Neural cell (in vitro differentiated cells): ENCODE measurements at regions not wholly inside any gene's neighbourhood (a gene's known extent, or its start where the extent isn't known, plus 50 kb on each side); places are given as distances from the start of the nearest gene placed in this dataset.

ENCODE experiments used
- H2AFZ ChIP-seq: fragments of 200-600, 300-800 bp; sonication (generic), shearing (Covaris generic); 2 replicates; pipeline ENCODE4 v1.6.0; 2014; ENCODE audit warnings: low read depth, mild to moderate bottlenecking, antibody characterized with exemption, low read length, moderate library complexity
- H3F3A ChIP-seq: fragments of 200-600 bp; shearing (Covaris generic); 2 replicates; pipeline ENCODE4 v1.6.1; 2016; ENCODE audit warnings: mild to moderate bottlenecking, moderate library complexity, mixed read lengths, antibody characterized with exemption, low read length; ENCODE audit not compliant: insufficient read depth, poor library complexity, severe bottlenecking
- H3K27ac ChIP-seq: fragments of 200-600, 300-800 bp; sonication (generic), shearing (Covaris generic); 2 replicates; pipeline ENCODE4 v1.5.1; 2014; ENCODE audit warnings: mild to moderate bottlenecking, low read length, moderate library complexity
- H3K27me3 ChIP-seq: fragments of 300-800, 200-600 bp; sonication (generic), shearing (Covaris generic); 2 replicates; pipeline ENCODE4 v1.6.0; 2014; ENCODE audit warnings: mild to moderate bottlenecking, low read depth, low read length, moderate library complexity; ENCODE audit not compliant: insufficient read depth
- H3K36me3 ChIP-seq: fragments of 300-800, 200-600 bp; sonication (generic), shearing (Covaris generic); 2 replicates; pipeline ENCODE4 v1.5.1; 2014; ENCODE audit warnings: mild to moderate bottlenecking, antibody characterized with exemption, low read length, moderate library complexity; ENCODE audit not compliant: insufficient read depth
- H3K4me2 ChIP-seq: fragments of 300-800, 200-600 bp; sonication (generic), shearing (Covaris generic); 2 replicates; pipeline ENCODE4 v1.6.0; 2014; ENCODE audit warnings: mild to moderate bottlenecking, low read length
- H3K4me3 ChIP-seq: fragments of 300-800, 200-600 bp; sonication (generic), shearing (Covaris generic); 2 replicates; pipeline ENCODE4 v1.5.1; 2014; ENCODE audit warnings: mild to moderate bottlenecking, low read length, moderate library complexity
- H3K79me2 ChIP-seq: fragments of 200-600 bp; shearing (Covaris generic); replicated peaks from 2 replicates; pipeline ENCODE4 v1.6.0; 2014; ENCODE audit warnings: mild to moderate bottlenecking, low read length, moderate library complexity; ENCODE audit not compliant: insufficient read depth
- H3K9ac ChIP-seq: fragments of 300-800, 200-600 bp; sonication (generic), shearing (Covaris generic); 2 replicates; pipeline ENCODE4 v1.6.1; 2016; ENCODE audit warnings: mild to moderate bottlenecking, low read length, mixed read lengths
- H3K9me2 ChIP-seq: fragments of 200-600 bp; shearing (Covaris generic); 2 replicates; pipeline ENCODE4 v1.6.1; 2016; ENCODE audit warnings: mild to moderate bottlenecking, low read length, mixed read lengths; ENCODE audit not compliant: insufficient read depth
- H3K9me3 ChIP-seq: fragments of 200-600, 300-800 bp; sonication (generic), shearing (Covaris generic); 2 replicates; pipeline ENCODE4 v1.6.1; 2016; ENCODE audit warnings: mild to moderate bottlenecking, mixed run types, low read length, moderate library complexity, mixed read lengths
- H4K20me1 ChIP-seq: fragments of 200-600 bp; shearing (Covaris generic); 2 replicates; pipeline ENCODE4 v1.6.1; 2016; ENCODE audit warnings: mild to moderate bottlenecking, mixed run types; ENCODE audit not compliant: insufficient read depth
- EP300 ChIP-seq: fragments of 450-650 bp; conservative IDR thresholded peaks from 2 replicates; pipeline ENCODE4 v1.6.1; 2014; ENCODE audit warnings: antibody characterized with exemption, mild to moderate bottlenecking, moderate library complexity; ENCODE audit not compliant: poor library complexity, severe bottlenecking
- EZH2 ChIP-seq: fragments of 200-600, 300-800 bp; shearing (Covaris generic), sonication (generic); IDR thresholded peaks from 2 replicates; pipeline ENCODE4 v1.6.1; 2014; ENCODE audit warnings: antibody characterized with exemption, low read length, borderline replicate concordance, mild to moderate bottlenecking; ENCODE audit not compliant: insufficient read depth, poor library complexity, severe bottlenecking
- MXI1 ChIP-seq: fragments of 450-650 bp; conservative IDR thresholded peaks from 2 replicates; pipeline ENCODE4 v1.6.1; 2014; ENCODE audit warnings: antibody characterized with exemption, mild to moderate bottlenecking; ENCODE audit not compliant: poor library complexity, severe bottlenecking
- POLR2AphosphoS5 ChIP-seq: IDR thresholded peaks from 2 replicates; pipeline ENCODE4 v1.6.1; 2012
- RAD21 ChIP-seq: fragments of 450-650 bp; conservative IDR thresholded peaks from 2 replicates; pipeline ENCODE4 v1.6.1; 2014; ENCODE audit warnings: antibody characterized with exemption, mild to moderate bottlenecking, moderate library complexity
- SMC3 ChIP-seq: fragments of 450-650 bp; conservative IDR thresholded peaks from 2 replicates; pipeline ENCODE4 v1.6.1; 2014; ENCODE audit warnings: antibody characterized with exemption, mild to moderate bottlenecking, moderate library complexity; ENCODE audit not compliant: poor library complexity
- TAF1 ChIP-seq: IDR thresholded peaks from 2 replicates; pipeline ENCODE4 v1.6.1; 2012; ENCODE audit warnings: low read depth
- TF ChIP-seq, protein P1 (sequence below): IDR thresholded peaks from 2 replicates; pipeline ENCODE4 v1.6.1; 2012; ENCODE audit warnings: borderline replicate concordance
- TF ChIP-seq, protein P2 (sequence below): fragments of 450-650 bp; IDR thresholded peaks from 2 replicates; pipeline ENCODE4 v1.5.1; 2014; ENCODE audit warnings: antibody characterized with exemption, mild to moderate bottlenecking, moderate library complexity; ENCODE audit not compliant: poor library complexity, severe bottlenecking

GRCh38 chr18:42363446-42364441, 408.7 kb downstream of the PIK3C3 start:
- Histone ChIP-seq H3K9ac (no peak overlapping the region), H3K4me3 (no peak overlapping the region), H3K27ac (no peak overlapping the region), H3F3A (no peaks in the 10 kb centered on the region), H3K9me2 (no peaks in the 10 kb centered on the region), H3K9me3 (no peaks in the 10 kb centered on the region), H4K20me1 (no peaks in the 10 kb centered on the region), H3K79me2 (no peaks in the 10 kb centered on the region), H3K36me3 (no peaks in the 10 kb centered on the region), H3K4me2 (no peak overlapping the region), H3K27me3 (no peaks in the 10 kb centered on the region), H2AFZ (no peak overlapping the region)
- no peak for TF ChIP-seq MXI1
- TF ChIP-seq RAD21: no peak
- no peak for TF ChIP-seq EZH2
- TF ChIP-seq TAF1: no peak
- no peak for TF ChIP-seq SMC3
- TF ChIP-seq, protein P1, sequence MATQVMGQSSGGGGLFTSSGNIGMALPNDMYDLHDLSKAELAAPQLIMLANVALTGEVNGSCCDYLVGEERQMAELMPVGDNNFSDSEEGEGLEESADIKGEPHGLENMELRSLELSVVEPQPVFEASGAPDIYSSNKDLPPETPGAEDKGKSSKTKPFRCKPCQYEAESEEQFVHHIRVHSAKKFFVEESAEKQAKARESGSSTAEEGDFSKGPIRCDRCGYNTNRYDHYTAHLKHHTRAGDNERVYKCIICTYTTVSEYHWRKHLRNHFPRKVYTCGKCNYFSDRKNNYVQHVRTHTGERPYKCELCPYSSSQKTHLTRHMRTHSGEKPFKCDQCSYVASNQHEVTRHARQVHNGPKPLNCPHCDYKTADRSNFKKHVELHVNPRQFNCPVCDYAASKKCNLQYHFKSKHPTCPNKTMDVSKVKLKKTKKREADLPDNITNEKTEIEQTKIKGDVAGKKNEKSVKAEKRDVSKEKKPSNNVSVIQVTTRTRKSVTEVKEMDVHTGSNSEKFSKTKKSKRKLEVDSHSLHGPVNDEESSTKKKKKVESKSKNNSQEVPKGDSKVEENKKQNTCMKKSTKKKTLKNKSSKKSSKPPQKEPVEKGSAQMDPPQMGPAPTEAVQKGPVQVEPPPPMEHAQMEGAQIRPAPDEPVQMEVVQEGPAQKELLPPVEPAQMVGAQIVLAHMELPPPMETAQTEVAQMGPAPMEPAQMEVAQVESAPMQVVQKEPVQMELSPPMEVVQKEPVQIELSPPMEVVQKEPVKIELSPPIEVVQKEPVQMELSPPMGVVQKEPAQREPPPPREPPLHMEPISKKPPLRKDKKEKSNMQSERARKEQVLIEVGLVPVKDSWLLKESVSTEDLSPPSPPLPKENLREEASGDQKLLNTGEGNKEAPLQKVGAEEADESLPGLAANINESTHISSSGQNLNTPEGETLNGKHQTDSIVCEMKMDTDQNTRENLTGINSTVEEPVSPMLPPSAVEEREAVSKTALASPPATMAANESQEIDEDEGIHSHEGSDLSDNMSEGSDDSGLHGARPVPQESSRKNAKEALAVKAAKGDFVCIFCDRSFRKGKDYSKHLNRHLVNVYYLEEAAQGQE: no peak
- TF ChIP-seq, protein P2, sequence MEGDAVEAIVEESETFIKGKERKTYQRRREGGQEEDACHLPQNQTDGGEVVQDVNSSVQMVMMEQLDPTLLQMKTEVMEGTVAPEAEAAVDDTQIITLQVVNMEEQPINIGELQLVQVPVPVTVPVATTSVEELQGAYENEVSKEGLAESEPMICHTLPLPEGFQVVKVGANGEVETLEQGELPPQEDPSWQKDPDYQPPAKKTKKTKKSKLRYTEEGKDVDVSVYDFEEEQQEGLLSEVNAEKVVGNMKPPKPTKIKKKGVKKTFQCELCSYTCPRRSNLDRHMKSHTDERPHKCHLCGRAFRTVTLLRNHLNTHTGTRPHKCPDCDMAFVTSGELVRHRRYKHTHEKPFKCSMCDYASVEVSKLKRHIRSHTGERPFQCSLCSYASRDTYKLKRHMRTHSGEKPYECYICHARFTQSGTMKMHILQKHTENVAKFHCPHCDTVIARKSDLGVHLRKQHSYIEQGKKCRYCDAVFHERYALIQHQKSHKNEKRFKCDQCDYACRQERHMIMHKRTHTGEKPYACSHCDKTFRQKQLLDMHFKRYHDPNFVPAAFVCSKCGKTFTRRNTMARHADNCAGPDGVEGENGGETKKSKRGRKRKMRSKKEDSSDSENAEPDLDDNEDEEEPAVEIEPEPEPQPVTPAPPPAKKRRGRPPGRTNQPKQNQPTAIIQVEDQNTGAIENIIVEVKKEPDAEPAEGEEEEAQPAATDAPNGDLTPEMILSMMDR: no peak
- no peak for TF ChIP-seq EP300
- TF ChIP-seq POLR2AphosphoS5: no peak

DNA sequence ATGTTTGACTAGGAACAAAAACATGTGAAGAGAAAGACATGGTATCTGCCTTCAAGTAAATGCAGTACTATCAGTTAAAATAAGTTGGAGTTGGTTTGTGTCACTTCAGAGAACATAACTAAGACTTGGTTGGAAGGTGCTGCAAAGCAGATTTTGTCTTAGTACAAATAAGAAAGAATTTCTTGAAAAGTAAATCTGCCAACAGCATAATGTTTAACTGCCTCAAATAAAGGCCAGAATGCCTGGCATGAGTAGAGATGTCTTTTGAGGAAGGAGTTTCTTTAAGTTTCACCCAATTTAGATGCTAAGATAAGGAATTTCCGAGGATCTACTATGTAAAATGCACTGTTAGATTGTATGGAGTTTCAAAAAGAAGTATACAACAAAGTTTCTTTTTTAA, 409.7 kb downstream of the PIK3C3 start:
- no peaks in the 10 kb centered on the region for H3K9me2 ChIP-seq
- H3K27ac ChIP-seq: peak overlapping the region; percentile 61
- TF ChIP-seq EP300 (no peak), POLR2AphosphoS5 (no peak), MXI1 (no peak), SMC3 (no peak), TAF1 (no peak), EZH2 (no peak), RAD21 (no peak)
- TF ChIP-seq, protein P1: no peak
- TF ChIP-seq, protein P2: no peak

More for the DNA sequence above, 409.7 kb downstream of the PIK3C3 start:
- no peak overlapping the region for H2AFZ ChIP-seq
- H3K9ac ChIP-seq: no peak overlapping the region
- H4K20me1 ChIP-seq: no peaks in the 10 kb centered on the region
- no peaks in the 10 kb centered on the region for H3K79me2 ChIP-seq
- H3K4me3 ChIP-seq: no peak overlapping the region
- H3K9me3 ChIP-seq: no peaks in the 10 kb centered on the region
- no peaks in the 10 kb centered on the region for H3F3A ChIP-seq
- H3K27me3 ChIP-seq: no peaks in the 10 kb centered on the region
- H3K4me2 ChIP-seq: no peak overlapping the region
- no peaks in the 10 kb centered on the region for H3K36me3 ChIP-seq
